MM.1S (cell line): ENCODE measurements at regions not wholly inside any gene's neighbourhood (a gene's known extent, or its start where the extent isn't known, plus 50 kb on each side); places are given as distances from the start of the nearest gene placed in this dataset.

Source experiments
- DNase-seq: peaks from one replicate; pipeline ENCODE4 v3.0.0-alpha.2; 2015
- H2AFZ ChIP-seq: fragments of 300-600 bp; sonication (generic); 2 replicates; pipeline ENCODE4 v1.6.0; 2016; ENCODE audit warnings: antibody characterized with exemption, low read length
- H3F3A ChIP-seq: fragments of 300-600 bp; sonication (generic); 2 replicates; pipeline ENCODE4 v1.6.1; 2016; ENCODE audit warnings: mild to moderate bottlenecking, antibody characterized with exemption, low read length, moderate library complexity, mixed read lengths; ENCODE audit not compliant: insufficient read depth
- H3K27ac ChIP-seq: fragments of 300-600 bp; sonication (generic); 2 replicates; pipeline ENCODE4 v1.5.1; 2016; ENCODE audit warnings: mild to moderate bottlenecking, low read length
- H3K27me3 ChIP-seq: fragments of 300-600 bp; sonication (generic); replicated peaks from 2 replicates; pipeline ENCODE4 v1.6.0; 2016; ENCODE audit warnings: low read length; ENCODE audit not compliant: insufficient read depth
- H3K36me3 ChIP-seq: fragments of 300-600 bp; sonication (generic); replicated peaks from 2 replicates; pipeline ENCODE4 v1.6.1; 2016; ENCODE audit warnings: mild to moderate bottlenecking, low read length, mixed read lengths; ENCODE audit not compliant: insufficient read depth
- H3K4me1 ChIP-seq: fragments of 300-600 bp; sonication (generic); 2 replicates; pipeline ENCODE4 v1.6.1; 2016; ENCODE audit warnings: low read length, mixed read lengths
- H3K4me2 ChIP-seq: fragments of 300-600 bp; sonication (generic); 2 replicates; pipeline ENCODE4 v1.6.0; 2016; ENCODE audit warnings: low read depth, low read length
- H3K4me3 ChIP-seq: fragments of 300-600 bp; sonication (generic); 2 replicates; pipeline ENCODE4 v1.5.1; 2016; ENCODE audit warnings: low read length, mixed read lengths
- H3K79me2 ChIP-seq: fragments of 300-600 bp; sonication (generic); 2 replicates; pipeline ENCODE4 v1.6.1; 2016; ENCODE audit warnings: mixed run types, low read length, mixed read lengths
- H3K9ac ChIP-seq: fragments of 300-600 bp; sonication (generic); 2 replicates; pipeline ENCODE4 v1.6.1; 2016; ENCODE audit warnings: low read length, mixed read lengths
- H3K9me2 ChIP-seq: fragments of 300-600 bp; sonication (generic); replicated peaks from 2 replicates; pipeline ENCODE4 v1.6.1; 2016; ENCODE audit warnings: mild to moderate bottlenecking, low read length, mixed read lengths; ENCODE audit not compliant: insufficient read depth
- H3K9me3 ChIP-seq: fragments of 300-600 bp; sonication (generic); replicated peaks from 2 replicates; pipeline ENCODE4 v1.6.1; 2016; ENCODE audit warnings: mild to moderate bottlenecking, low read length, mixed read lengths; ENCODE audit not compliant: insufficient read depth
- H4K20me1 ChIP-seq: fragments of 300-600 bp; sonication (generic); 2 replicates; pipeline ENCODE4 v1.6.1; 2016; ENCODE audit warnings: mild to moderate bottlenecking, low read length, moderate library complexity, mixed read lengths; ENCODE audit not compliant: insufficient read depth
- CTCF ChIP-seq: fragments of 300-600 bp; sonication (generic); IDR thresholded peaks from 2 replicates; pipeline ENCODE4 v1.5.1; 2016; ENCODE audit warnings: antibody characterized with exemption, low read length, mixed read lengths
- EZH2 ChIP-seq: fragments of 300-600 bp; sonication (generic); optimal IDR thresholded peaks from 2 replicates; pipeline ENCODE3; 2017; ENCODE audit warnings: low read depth, mild to moderate bottlenecking, antibody characterized with exemption, low read length, mixed read lengths
- EZH2phosphoT487 ChIP-seq: fragments of 300-600 bp; sonication (generic); IDR thresholded peaks from 2 replicates; pipeline ENCODE4 v1.6.1; 2018; ENCODE audit warnings: antibody characterized with exemption, low read length

DNA sequence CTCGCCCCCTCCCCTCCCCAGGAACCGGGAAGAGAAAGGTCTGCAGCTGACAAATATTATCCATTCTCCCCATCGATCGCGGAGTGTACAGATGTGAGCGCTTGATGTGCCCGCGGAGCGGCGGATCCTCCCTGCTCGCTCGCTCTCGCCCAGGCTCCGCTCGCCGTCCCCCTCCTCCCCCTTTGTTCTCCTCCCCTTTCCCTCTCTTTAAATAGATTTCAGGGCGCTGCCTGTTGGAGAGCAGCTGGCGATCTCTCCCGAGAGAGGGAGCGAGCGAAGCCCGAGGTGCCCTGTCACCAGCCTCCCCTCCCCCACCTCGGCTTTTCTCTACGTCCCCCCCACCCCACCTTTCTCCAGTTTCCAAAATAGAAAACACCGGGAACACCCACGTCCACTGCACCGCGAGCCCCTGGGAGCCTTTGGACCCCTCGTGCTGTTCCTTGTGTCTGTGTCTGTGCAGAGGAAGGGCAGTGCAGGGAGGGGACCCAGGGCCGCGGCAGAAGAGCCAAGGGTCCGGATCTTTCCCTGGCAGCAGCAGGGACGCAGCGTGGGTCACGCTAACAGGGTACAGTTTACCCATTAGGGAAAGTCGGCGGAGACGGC is 56.6 kb upstream of the BCOR start:
- peaks cover 6% of the 10 kb centered on the region; the same call in 1 of the 2 replicates for H3F3A ChIP-seq
- H3K27ac ChIP-seq = no peak overlapping the region
- DNase-seq = no peak
- no peaks in the 10 kb centered on the region for H3K79me2 ChIP-seq
- H3K4me1 ChIP-seq = no peaks in the 10 kb centered on the region
- no peak overlapping the region for H2AFZ ChIP-seq
- H4K20me1 ChIP-seq = no peaks in the 10 kb centered on the region
- H3K36me3 ChIP-seq = no peaks in the 10 kb centered on the region
- peak overlapping the region; percentile 60 for H3K4me2 ChIP-seq
- H3K4me3 ChIP-seq = peak overlapping the region; percentile 55
- H3K9me3 ChIP-seq = no peaks in the 10 kb centered on the region
- H3K9ac ChIP-seq = no peak overlapping the region
- no peaks in the 10 kb centered on the region for H3K9me2 ChIP-seq
- TF ChIP-seq CTCF (no peak), EZH2phosphoT487 (no peak), EZH2 (no peak)
- H3K27me3 ChIP-seq = no peaks in the 10 kb centered on the region

DNA sequence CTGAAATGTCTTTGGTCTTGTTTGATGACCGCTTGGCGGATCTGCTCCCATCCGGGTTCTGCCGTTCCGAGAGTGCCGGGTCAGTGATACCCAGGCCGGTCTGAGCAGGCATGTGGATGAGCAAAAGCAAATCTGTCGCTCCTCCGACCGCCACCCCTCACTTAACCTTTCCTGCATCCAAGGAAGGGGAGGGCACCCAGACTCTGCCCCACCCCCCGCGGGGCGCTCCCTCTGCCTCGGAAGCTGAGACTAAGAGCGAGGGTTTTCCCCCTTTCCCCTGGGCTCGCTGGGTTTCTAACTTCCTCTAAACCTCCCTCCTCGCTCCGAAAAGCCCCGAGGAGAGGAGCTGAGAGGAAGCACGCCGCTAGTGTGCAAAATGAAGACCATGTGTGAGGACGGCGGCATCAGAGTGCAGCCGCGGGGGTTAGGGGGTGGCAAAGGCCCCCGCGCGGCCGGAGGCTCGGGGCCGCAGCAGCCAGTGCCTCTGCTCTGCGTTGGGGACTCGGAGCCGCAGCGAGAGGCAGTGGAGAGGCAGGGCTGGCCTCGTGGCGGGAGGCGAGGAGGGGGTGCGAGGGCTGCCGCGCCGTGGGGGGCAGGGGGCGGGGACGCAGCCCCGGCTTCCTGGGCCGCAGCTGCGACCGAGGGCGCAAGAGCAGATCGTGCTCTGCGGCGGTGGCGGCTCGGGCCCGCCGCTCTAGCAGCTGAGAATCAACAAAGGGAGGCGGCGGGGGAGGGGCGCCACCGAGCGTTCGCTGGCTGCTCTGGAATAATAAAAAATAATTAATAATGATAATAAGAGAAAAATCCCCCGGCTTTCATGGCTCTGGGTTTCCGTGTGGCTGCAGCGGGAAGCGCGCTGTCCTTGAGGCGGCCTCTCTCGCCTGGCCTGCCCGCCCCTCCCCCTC is 55.8 kb upstream of the BCOR start:
- peak; percentile 59 for DNase-seq
- peak overlapping the region; percentile 65 for H2AFZ ChIP-seq
- H3K4me2 ChIP-seq = peak overlapping the region; percentile 74; the same call in 1 of the 2 replicates
- H3K27me3 ChIP-seq = no peaks in the 10 kb centered on the region
- no peaks in the 10 kb centered on the region for H3K36me3 ChIP-seq
- no peaks in the 10 kb centered on the region for H3K9me2 ChIP-seq
- H3K4me1 ChIP-seq = no peaks in the 10 kb centered on the region
- TF ChIP-seq CTCF (no peak), EZH2 (no peak), EZH2phosphoT487 (no peak)
- H3K27ac ChIP-seq = peak overlapping the region; percentile 61; the same call in 1 of the 2 replicates
- H3K79me2 ChIP-seq = no peaks in the 10 kb centered on the region
- peaks cover 6% of the 10 kb centered on the region; the same call in 1 of the 2 replicates for H3F3A ChIP-seq
- H3K9me3 ChIP-seq = no peaks in the 10 kb centered on the region
- H4K20me1 ChIP-seq = no peaks in the 10 kb centered on the region
- H3K4me3 ChIP-seq = peak overlapping the region; percentile 60
- peak overlapping the region; percentile 58 for H3K9ac ChIP-seq

GRCh38 chrX:40152741-40153344 is 55.1 kb upstream of the BCOR start:
- no peak for DNase-seq
- H3K9me2 ChIP-seq = no peaks in the 10 kb centered on the region
- H3K27me3 ChIP-seq = no peaks in the 10 kb centered on the region
- TF ChIP-seq EZH2 (no peak), CTCF (no peak), EZH2phosphoT487 (no peak)
- no peaks in the 10 kb centered on the region for H3K9me3 ChIP-seq
- H3F3A ChIP-seq = peaks cover 6% of the 10 kb centered on the region; the same call in 1 of the 2 replicates
- no peak overlapping the region for H3K9ac ChIP-seq
- H3K36me3 ChIP-seq = no peaks in the 10 kb centered on the region
- H3K27ac ChIP-seq = no peak overlapping the region
- peak overlapping the region; percentile 74; the same call in 1 of the 2 replicates for H3K4me2 ChIP-seq
- no peaks in the 10 kb centered on the region for H4K20me1 ChIP-seq
- no peaks in the 10 kb centered on the region for H3K4me1 ChIP-seq
- peak overlapping the region; percentile 60; the same call in 1 of the 2 replicates for H3K4me3 ChIP-seq
- no peak overlapping the region for H2AFZ ChIP-seq
- H3K79me2 ChIP-seq = no peaks in the 10 kb centered on the region
